ENCODE measurements at regions not wholly inside any gene's neighbourhood (a gene's known extent, or its start where the extent isn't known, plus 50 kb on each side); places are given as distances from the start of the nearest gene placed in this dataset.

DNA sequence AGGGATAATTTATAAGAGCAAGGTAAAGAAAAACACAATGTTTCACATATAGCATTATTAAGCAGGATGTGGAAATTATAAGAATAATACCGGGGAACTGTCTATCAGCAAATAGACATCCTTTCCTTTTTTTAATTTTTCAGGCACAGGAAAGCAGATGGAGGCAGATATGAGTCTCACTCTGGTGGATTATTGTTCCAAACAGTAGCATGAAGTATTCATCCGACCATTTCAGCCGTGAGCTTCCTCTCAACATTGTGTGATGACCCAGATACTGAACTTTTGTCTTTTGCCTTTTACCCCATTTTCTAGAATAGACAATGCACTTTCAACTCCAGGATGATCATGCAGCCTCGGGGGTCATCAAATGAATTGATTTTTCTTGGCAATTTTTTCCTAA, 599.8 kb downstream of the ADGRL2 start:
- 65% methylated on average over 4 of the region's 4 CpGs for WGBS (ENCODE audit: insufficient coverage, low coverage, low lambda C conversion rate, missing lambda C conversion rate)
- intact Hi-C loops (cut with DNase I): no loop called here
- Histone ChIP-seq H3K27me3 (no peaks in the 10 kb centered on the region), H3K9me3 (no peaks in the 10 kb centered on the region), H3K4me1 (no peaks in the 10 kb centered on the region), H3K36me3 (no peaks in the 10 kb centered on the region), H3K4me3 (no peak overlapping the region), H3K27ac (no peak overlapping the region)
- no peak for DNase-seq
- peak in 1 of 4 donors; percentile 41 for ATAC-seq
- no peak for TF ChIP-seq POLR2A (IDR thresholded peaks at IDR 0.05)
- TF ChIP-seq, protein P1, sequence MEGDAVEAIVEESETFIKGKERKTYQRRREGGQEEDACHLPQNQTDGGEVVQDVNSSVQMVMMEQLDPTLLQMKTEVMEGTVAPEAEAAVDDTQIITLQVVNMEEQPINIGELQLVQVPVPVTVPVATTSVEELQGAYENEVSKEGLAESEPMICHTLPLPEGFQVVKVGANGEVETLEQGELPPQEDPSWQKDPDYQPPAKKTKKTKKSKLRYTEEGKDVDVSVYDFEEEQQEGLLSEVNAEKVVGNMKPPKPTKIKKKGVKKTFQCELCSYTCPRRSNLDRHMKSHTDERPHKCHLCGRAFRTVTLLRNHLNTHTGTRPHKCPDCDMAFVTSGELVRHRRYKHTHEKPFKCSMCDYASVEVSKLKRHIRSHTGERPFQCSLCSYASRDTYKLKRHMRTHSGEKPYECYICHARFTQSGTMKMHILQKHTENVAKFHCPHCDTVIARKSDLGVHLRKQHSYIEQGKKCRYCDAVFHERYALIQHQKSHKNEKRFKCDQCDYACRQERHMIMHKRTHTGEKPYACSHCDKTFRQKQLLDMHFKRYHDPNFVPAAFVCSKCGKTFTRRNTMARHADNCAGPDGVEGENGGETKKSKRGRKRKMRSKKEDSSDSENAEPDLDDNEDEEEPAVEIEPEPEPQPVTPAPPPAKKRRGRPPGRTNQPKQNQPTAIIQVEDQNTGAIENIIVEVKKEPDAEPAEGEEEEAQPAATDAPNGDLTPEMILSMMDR (IDR thresholded peaks at IDR 0.05): no peak

DNA sequence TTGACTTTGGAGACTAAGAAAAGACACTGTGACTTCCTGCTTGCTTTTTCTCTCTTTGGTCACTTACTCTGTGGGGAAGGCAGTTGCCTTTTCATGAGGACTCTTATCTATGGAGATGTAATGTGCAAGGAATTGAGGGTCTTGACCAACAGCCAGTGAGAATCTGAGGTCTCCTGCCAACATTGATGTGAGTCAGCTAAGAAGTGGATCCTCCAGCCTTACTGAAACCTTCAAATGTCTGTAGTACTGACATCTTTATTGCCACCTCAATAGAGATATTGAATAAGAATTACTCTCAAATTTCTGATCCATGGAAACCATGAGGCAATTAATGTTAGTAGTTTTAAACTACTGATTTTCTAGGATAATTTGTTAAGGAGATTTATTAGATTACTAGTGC, 598.4 kb downstream of the ADGRL2 start:
- ATAC-seq: no peak
- H3K36me3 ChIP-seq: no peaks in the 10 kb centered on the region
- H3K27ac ChIP-seq: no peak overlapping the region
- no peaks in the 10 kb centered on the region for H3K27me3 ChIP-seq
- no peaks in the 10 kb centered on the region for H3K4me1 ChIP-seq
- no peak for DNase-seq
- no peak overlapping the region for H3K4me3 ChIP-seq
- H3K9me3 ChIP-seq: no peaks in the 10 kb centered on the region
- no peak for TF ChIP-seq POLR2A (IDR thresholded peaks at IDR 0.05)
- TF ChIP-seq, protein P1 (IDR thresholded peaks at IDR 0.05): no peak
- intact Hi-C loops (cut with DNase I): no loop called here

DNA sequence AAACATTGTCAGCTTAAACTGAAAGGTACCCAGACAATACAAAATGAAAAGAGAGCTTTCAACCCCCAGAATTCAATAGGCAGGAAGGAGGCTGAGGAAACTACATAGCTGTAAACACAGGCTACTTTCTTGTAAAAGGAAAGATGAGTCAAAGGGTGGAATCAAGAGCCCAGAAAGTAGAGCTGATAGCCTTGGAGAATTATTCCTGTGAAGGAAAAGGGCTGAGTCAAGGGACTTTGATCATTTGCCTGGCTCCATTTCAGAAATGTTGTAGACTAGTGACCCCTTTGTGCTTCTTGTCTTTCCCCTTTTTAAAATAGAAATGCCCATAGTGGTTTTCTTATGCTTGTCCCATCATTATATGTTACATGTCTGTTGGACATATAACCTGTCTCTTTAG, 597.6 kb downstream of the ADGRL2 start:
- Histone ChIP-seq H3K4me1 (no peaks in the 10 kb centered on the region), H3K4me3 (no peak overlapping the region), H3K9me3 (no peaks in the 10 kb centered on the region), H3K36me3 (no peaks in the 10 kb centered on the region), H3K27me3 (no peaks in the 10 kb centered on the region), H3K27ac (no peak overlapping the region)
- DNase-seq (no peak), ATAC-seq (peak in 1 of 4 donors; percentile 31)
- intact Hi-C loops (cut with DNase I): no loop called here
- no peak for TF ChIP-seq POLR2A (IDR thresholded peaks at IDR 0.05)

DNA sequence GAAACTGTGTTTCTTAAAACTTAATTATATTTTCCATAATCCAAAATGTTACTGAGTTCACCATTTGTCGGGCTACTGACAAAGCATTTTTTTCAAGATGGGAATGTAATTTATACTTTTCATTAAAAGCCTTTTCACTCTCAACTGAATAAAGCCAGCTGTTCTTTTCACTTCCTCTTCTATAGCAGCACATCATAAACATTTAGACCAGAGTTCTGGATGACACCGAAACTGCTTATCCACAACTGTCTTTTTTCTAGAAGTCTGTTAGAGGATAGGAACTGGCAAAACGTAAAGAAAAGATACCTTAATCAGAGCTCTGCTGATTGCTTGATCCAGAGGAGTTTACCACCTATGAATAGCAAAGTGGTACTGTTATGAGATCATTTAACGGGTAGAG, 594.7 kb downstream of the ADGRL2 start:
- no peak for DNase-seq
- H3K36me3 ChIP-seq: no peaks in the 10 kb centered on the region

DNA sequence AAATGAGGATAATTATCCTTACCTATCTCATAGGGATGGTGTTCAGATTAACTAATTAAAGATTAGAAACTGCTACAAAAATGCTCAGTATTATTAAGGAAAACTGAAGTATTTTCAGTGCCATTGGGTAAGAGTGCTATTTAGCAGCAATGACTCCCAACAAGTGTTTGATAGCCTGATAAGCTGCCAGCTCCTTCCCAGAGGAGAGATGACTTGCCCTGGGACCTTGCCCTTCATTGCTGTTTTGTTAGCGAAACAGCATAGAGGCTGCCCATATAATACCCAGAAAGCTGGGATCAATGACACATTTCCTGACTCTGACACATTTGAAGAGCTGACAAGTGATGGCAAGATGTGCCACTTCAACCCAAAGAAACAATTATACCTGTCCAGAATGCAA, 592.2 kb downstream of the ADGRL2 start:
- 82% methylated on average over 1 of the region's 1 CpG for WGBS (ENCODE audit: insufficient coverage, low coverage, low lambda C conversion rate, missing lambda C conversion rate)
- no peak for TF ChIP-seq POLR2A (IDR thresholded peaks at IDR 0.05)
- TF ChIP-seq, protein P1 (IDR thresholded peaks at IDR 0.05): no peak
- intact Hi-C loops (cut with DNase I): no loop called here
- H3K9me3 ChIP-seq: no peaks in the 10 kb centered on the region
- H3K4me1 ChIP-seq: no peaks in the 10 kb centered on the region
- no peak overlapping the region for H3K27ac ChIP-seq
- H3K27me3 ChIP-seq: no peaks in the 10 kb centered on the region
- H3K36me3 ChIP-seq: no peaks in the 10 kb centered on the region
- DNase-seq: no peak
- ATAC-seq: no peak
- H3K4me3 ChIP-seq: no peak overlapping the region

More for the DNA sequence above, 594.7 kb downstream of the ADGRL2 start:
- Histone ChIP-seq H3K27ac (no peak overlapping the region), H3K27me3 (no peaks in the 10 kb centered on the region), H3K4me1 (no peaks in the 10 kb centered on the region), H3K4me3 (no peak overlapping the region), H3K9me3 (no peaks in the 10 kb centered on the region)
- TF ChIP-seq POLR2A (IDR thresholded peaks at IDR 0.05): no peak
- TF ChIP-seq, protein P1 (IDR thresholded peaks at IDR 0.05): no peak
- ATAC-seq: no peak
- intact Hi-C loops (cut with DNase I): no loop called here
- WGBS (ENCODE audit: insufficient coverage, low coverage, low lambda C conversion rate, missing lambda C conversion rate): 48% methylated on average over 4 of the region's 4 CpGs

Data from right lobe of liver (tissue), 6 donors.